ENCODE measurements at regions not wholly inside any gene's neighbourhood (a gene's known extent, or its start where the extent isn't known, plus 50 kb on each side); places are given as distances from the start of the nearest gene placed in this dataset.

DNA sequence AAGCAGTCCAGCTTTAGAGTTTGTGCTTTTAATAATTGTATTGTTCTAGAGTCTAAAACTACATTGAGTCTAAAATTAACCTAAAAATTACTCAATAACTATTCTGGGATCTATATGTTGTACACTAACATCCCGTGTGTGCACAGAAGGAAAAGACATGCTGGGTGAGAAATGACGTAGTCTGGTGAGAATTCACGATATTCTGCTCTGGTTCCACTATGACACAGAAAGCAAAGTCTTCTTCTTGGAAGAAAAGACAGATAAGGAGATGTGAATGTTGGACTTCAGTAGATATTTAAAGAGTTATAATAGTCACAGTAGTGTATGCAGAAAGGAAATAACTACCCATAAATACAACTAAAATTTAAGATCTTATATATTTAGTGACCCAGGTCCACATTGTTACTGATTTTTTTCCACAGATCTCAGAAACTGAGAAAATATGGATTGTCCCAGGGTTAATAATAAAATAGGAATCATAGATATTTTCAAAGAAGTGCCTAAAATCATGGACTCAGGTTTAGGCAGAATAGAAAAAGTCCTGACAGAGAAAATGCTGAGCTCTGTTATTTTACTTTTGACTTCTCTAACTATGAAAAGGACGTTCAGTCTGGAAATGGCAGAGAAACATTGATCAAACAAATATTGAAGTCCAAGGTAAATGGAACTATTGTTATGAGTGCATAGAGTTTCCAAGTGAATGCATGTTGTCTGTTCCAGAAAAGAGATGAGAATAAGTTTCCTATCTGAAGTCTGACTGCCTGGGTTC is 170.7 kb downstream of the ANKRD50 start:
- TF ChIP-seq CTCF (IDR thresholded peaks at IDR 0.05) (no peak), POLR2A (IDR thresholded peaks at IDR 0.05) (no peak)
